IMR-90 (cell line): ENCODE measurements at regions not wholly inside any gene's neighbourhood (a gene's known extent, or its start where the extent isn't known, plus 50 kb on each side); places are given as distances from the start of the nearest gene placed in this dataset.

Source experiments
- ATAC-seq: fragments of 200-7000 bp; cut with Tn5 transposase; 2 replicates; pipeline ENCODE4 v1.9.1; 2020; ENCODE audit warnings: low read depth, mild to moderate bottlenecking, moderate library complexity
- BruUV-seq: library from RNA; stranded (reverse); fragments of 400-500 nt; replicated peaks from 2 replicates; lab custom pipeline; 2021; lab: Mats Ljungman, UMichigan
- CTCF ChIA-PET: fragments of 300-600 bp; formaldehyde crosslinking; extraction: SDS; loops from one replicate; lab custom pipeline; 2021; ENCODE audit warnings: antibody characterized with exemption; lab: Yijun Ruan, JAX
- POLR2A ChIA-PET: fragments of 300-600 bp; sonication (Branson Sonifier 250); formaldehyde crosslinking; loops from one replicate; lab custom pipeline; 2022; ENCODE audit warnings: antibody characterized with exemption; ENCODE audit not compliant: unreplicated experiment; lab: Charles Lee
- DNase-seq: peaks from one replicate; pipeline ENCODE4 v3.0.0; 2013
- H2AFZ ChIP-seq: replicated peaks from 2 replicates; pipeline ENCODE3; 2013; ENCODE audit warnings: low read length, mild to moderate bottlenecking; ENCODE audit not compliant: poor library complexity
- H2AK5ac ChIP-seq: 2 replicates; pipeline ENCODE4 v1.6.1; 2013; ENCODE audit warnings: low read depth, low read length, inconsistent platforms
- H2AK9ac ChIP-seq: replicated peaks from 2 replicates; pipeline ENCODE3; 2013; ENCODE audit warnings: mild to moderate bottlenecking, low read depth, low read length, moderate library complexity; ENCODE audit not compliant: poor library complexity
- H2BK120ac ChIP-seq: 2 replicates; pipeline ENCODE4 v1.6.1; 2013; ENCODE audit warnings: low read depth, low read length, inconsistent platforms
- H2BK15ac ChIP-seq: 3 replicates; pipeline ENCODE4 v1.6.1; 2013; ENCODE audit warnings: low read depth, low read length, inconsistent platforms
- H2BK20ac ChIP-seq: 2 replicates; pipeline ENCODE4 v1.6.1; 2013; ENCODE audit warnings: low read depth, mild to moderate bottlenecking, inconsistent platforms, low read length, moderate library complexity
- H2BK5ac ChIP-seq: 2 replicates; pipeline ENCODE4 v1.6.1; 2013; ENCODE audit warnings: mild to moderate bottlenecking, low read depth, low read length, inconsistent platforms; ENCODE audit not compliant: poor library complexity, severe bottlenecking
- H3K14ac ChIP-seq: replicated peaks from 2 replicates; pipeline ENCODE4 v1.6.1; 2013; ENCODE audit warnings: low read depth, low read length, inconsistent platforms
- H3K18ac ChIP-seq: 2 replicates; pipeline ENCODE4 v1.6.1; 2013; ENCODE audit warnings: low read depth, low read length, control low read depth
- H3K23ac ChIP-seq: 2 replicates; pipeline ENCODE4 v1.6.1; 2013; ENCODE audit warnings: low read depth, low read length, inconsistent platforms
- H3K27ac ChIP-seq: 2 replicates; pipeline ENCODE4 v1.5.1; 2013; ENCODE audit warnings: mild to moderate bottlenecking, control low read depth, low read length; ENCODE audit not compliant: insufficient read depth
- H3K27me3 ChIP-seq: 2 replicates; pipeline ENCODE4 v1.6.1; 2013; ENCODE audit warnings: low read length; ENCODE audit not compliant: control insufficient read depth, insufficient read depth
- H3K36me3 ChIP-seq: 2 replicates; pipeline ENCODE4 v1.6.1; 2013; ENCODE audit warnings: low read length, mixed read lengths; ENCODE audit not compliant: control insufficient read depth, insufficient read depth
- H3K4ac ChIP-seq: 2 replicates; pipeline ENCODE4 v1.6.1; 2013; ENCODE audit warnings: low read depth, low read length, inconsistent platforms
- H3K4me1 ChIP-seq: 2 replicates; pipeline ENCODE4 v1.6.1; 2013; ENCODE audit warnings: low read length, mixed read lengths; ENCODE audit not compliant: control insufficient read depth, insufficient read depth
- H3K4me2 ChIP-seq: 2 replicates; pipeline ENCODE4 v1.6.1; 2013; ENCODE audit warnings: low read depth, mild to moderate bottlenecking, control low read depth, low read length, moderate library complexity
- H3K4me3 ChIP-seq: 2 replicates; pipeline ENCODE4 v1.5.1; 2013; ENCODE audit warnings: low read depth, mild to moderate bottlenecking, control low read depth, low read length, moderate library complexity; ENCODE audit not compliant: insufficient read depth
- H3K56ac ChIP-seq: 2 replicates; pipeline ENCODE4 v1.6.1; 2013; ENCODE audit warnings: low read length, inconsistent platforms; ENCODE audit not compliant: insufficient read depth; ENCODE audit errors: extremely low read depth
- H3K79me1 ChIP-seq, 2 experiments: 2 replicates each; pipeline ENCODE4 v1.6.1; 2013; ENCODE audit warnings: low read length in 2 of 2, inconsistent platforms in 1 of 2, low read depth in 1 of 2
- H3K9ac ChIP-seq: 2 replicates; pipeline ENCODE4 v1.6.1; 2013; ENCODE audit warnings: low read depth, low read length, control low read depth
- H3K9me1 ChIP-seq: 2 replicates; pipeline ENCODE4 v1.6.1; 2013; ENCODE audit warnings: low read length, inconsistent platforms; ENCODE audit not compliant: insufficient read depth
- H3K9me3 ChIP-seq: 2 replicates; pipeline ENCODE4 v1.6.1; 2013; ENCODE audit warnings: low read length; ENCODE audit not compliant: control insufficient read depth, insufficient read depth
- H4K20me1 ChIP-seq: 2 replicates; pipeline ENCODE4 v1.6.1; 2013; ENCODE audit warnings: low read length, inconsistent platforms; ENCODE audit not compliant: insufficient read depth
- H4K5ac ChIP-seq: 2 replicates; pipeline ENCODE4 v1.6.1; 2013; ENCODE audit warnings: mild to moderate bottlenecking, low read depth, low read length, control low read depth
- H4K8ac ChIP-seq, 2 experiments: 2 replicates each; pipeline ENCODE4 v1.6.1; 2013; ENCODE audit warnings: low read depth in 2 of 2, low read length in 2 of 2, control low read depth in 1 of 2, inconsistent platforms in 1 of 2
- H4K91ac ChIP-seq: 2 replicates; pipeline ENCODE4 v1.6.1; 2013; ENCODE audit warnings: low read depth, low read length, inconsistent platforms; ENCODE audit not compliant: insufficient read depth
- RAD21 ChIP-seq: IDR thresholded peaks from 2 replicates; pipeline ENCODE4 v1.6.1; 2012; ENCODE audit warnings: low read length, improper control_type of control experiment
- WGBS, 2 experiments: methylation state at CpG; one replicate each; pipeline versions ENCODE4 v1.1.5 to v1.1.7; 2013; ENCODE audit warnings: missing lambda C conversion rate in 2 of 2; ENCODE audit not compliant: insufficient read length in 1 of 2; ENCODE audit errors: extremely low coverage in 2 of 2; 5-methylcytosine and 5-hydroxymethylcytosine counted together
- dilution Hi-C: fragments of 300-500 bp; cut with HindIII; formaldehyde crosslinking; loops from one replicate; pipeline ENCODE4 v1.14.3; 2018; ENCODE audit warnings: low sequenced_read_pairs; ENCODE audit not compliant: unreplicated experiment
- in situ Hi-C: fragments of 300-500 bp; cut with MboI; formaldehyde crosslinking; loops from 3 replicates; pipeline ENCODE4 v1.14.3; 2019; ENCODE audit warnings: low sequenced_read_pairs, inconsistent platforms, mixed read lengths
- intact Hi-C: fragments of 100-400 bp; cut with micrococcal nuclease; formaldehyde crosslinking; loops from 2 replicates; pipeline ENCODE4 v1.10.0; 2022

DNA sequence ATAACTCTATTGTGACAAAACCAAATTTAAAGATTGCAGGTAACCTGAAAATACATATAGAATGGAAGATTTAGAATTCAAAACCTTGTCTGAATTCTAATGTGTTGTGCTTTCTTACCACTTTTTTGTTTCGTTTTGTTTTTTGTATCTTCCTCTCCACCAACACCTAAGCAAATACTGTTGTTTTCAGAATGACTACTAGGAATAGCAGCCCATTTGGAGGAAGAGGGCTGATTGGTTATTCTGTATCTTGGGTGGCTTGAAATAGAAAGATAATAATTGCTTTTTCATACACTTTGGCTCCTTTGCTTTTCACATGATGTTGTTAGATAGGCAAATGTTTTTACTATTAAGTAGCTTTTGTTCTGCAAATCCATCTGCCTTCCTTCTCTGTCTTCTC, 61.0 kb upstream of the LRRC7 start:
- Histone ChIP-seq H3K79me1 (no peaks in the 10 kb centered on the region), H2BK5ac (no peak overlapping the region), H3K18ac (no peak overlapping the region), H2AFZ (no peak overlapping the region), H3K4ac (no peak overlapping the region), H4K20me1 (no peaks in the 10 kb centered on the region), H2AK9ac (no peak overlapping the region), H2AK5ac (no peak overlapping the region), H2BK20ac (no peak overlapping the region), H4K5ac (no peak overlapping the region), H2BK15ac (no peak overlapping the region), H3K9ac (no peak overlapping the region), H3K23ac (no peak overlapping the region), H4K91ac (no peak overlapping the region), H3K4me3 (no peak overlapping the region), H3K36me3 (no peaks in the 10 kb centered on the region), H3K4me2 (no peak overlapping the region), H3K27me3 (no peaks in the 10 kb centered on the region), H3K56ac (no peak overlapping the region), H3K9me1 (no peaks in the 10 kb centered on the region), H4K8ac (no peak overlapping the region), H3K14ac (no peak overlapping the region), H2BK120ac (no peak overlapping the region), H3K9me3 (no peaks in the 10 kb centered on the region), H3K4me1 (no peaks in the 10 kb centered on the region), H3K27ac (no peak overlapping the region)
- POLR2A ChIA-PET, result no interaction called here
- no peak for ATAC-seq
- in situ Hi-C loops, result no loop called here
- dilution Hi-C loops, result no loop called here
- no CpG with 5 or more reads among the region's 1 CpG for WGBS, 2 experiments
- no peak for TF ChIP-seq RAD21
- BruUV-seq, result no TSS peak
- intact Hi-C loops, result no loop called here
- CTCF ChIA-PET, result no interaction called here
- DNase-seq, result no peak
